ENCODE measurements at regions not wholly inside any gene's neighbourhood (a gene's known extent, or its start where the extent isn't known, plus 50 kb on each side); places are given as distances from the start of the nearest gene placed in this dataset.

GRCh38 chr2:118345465-118345864 lies 257.2 kb downstream of the INSIG2 start:
- Histone ChIP-seq H3K36me3 (no peaks in the 10 kb centered on the region), H3K4me3 (no peak overlapping the region), H3K4me1 (no peaks in the 10 kb centered on the region), H3K9me3 (no peaks in the 10 kb centered on the region), H3K27ac (no peak overlapping the region), H3K27me3 (no peaks in the 10 kb centered on the region)
- no peak for DNase-seq
- intact Hi-C loops (cut with DNase I; ENCODE audit: low total_unique reads) = no loop called here
- TF ChIP-seq CTCF (IDR thresholded peaks at IDR 0.05) = no peak

GRCh38 chr2:118340103-118340502 lies 251.8 kb downstream of the INSIG2 start:
- no peaks in the 10 kb centered on the region for H3K36me3 ChIP-seq
- no peak for DNase-seq
- intact Hi-C loops (cut with DNase I; ENCODE audit: low total_unique reads) = no loop called here
- no peak overlapping the region for H3K27ac ChIP-seq
- TF ChIP-seq CTCF (IDR thresholded peaks at IDR 0.05) = no peak
- no peak overlapping the region for H3K4me3 ChIP-seq
- H3K9me3 ChIP-seq = peaks cover 0 to 9% (median 0%) of the 10 kb centered on the region in 3 donors
- no peaks in the 10 kb centered on the region for H3K4me1 ChIP-seq
- no peaks in the 10 kb centered on the region for H3K27me3 ChIP-seq

- Histone ChIP-seq H3K9me3 (peaks cover 0 to 9% (median 0%) of the 10 kb centered on the region in 3 donors), H3K27ac (no peak overlapping the region), H3K4me1 (no peaks in the 10 kb centered on the region), H3K27me3 (no peaks in the 10 kb centered on the region), H3K36me3 (no peaks in the 10 kb centered on the region), H3K4me3 (no peak overlapping the region)
- no peak for DNase-seq
- no peak for TF ChIP-seq CTCF (IDR thresholded peaks at IDR 0.05)
- intact Hi-C loops (cut with DNase I; ENCODE audit: low total_unique reads) = no loop called here
These were observed 251.1 kb downstream of the INSIG2 start for GRCh38 chr2:118339386-118339785.

GRCh38 chr2:118333664-118334063 lies 245.4 kb downstream of the INSIG2 start:
- H3K27me3 ChIP-seq = no peaks in the 10 kb centered on the region
- DNase-seq = no peak
- H3K36me3 ChIP-seq = no peaks in the 10 kb centered on the region
- no peak overlapping the region for H3K4me3 ChIP-seq
- no peak overlapping the region for H3K27ac ChIP-seq
- H3K4me1 ChIP-seq = no peaks in the 10 kb centered on the region
- no peaks in the 10 kb centered on the region for H3K9me3 ChIP-seq
- no peak for TF ChIP-seq CTCF (IDR thresholded peaks at IDR 0.05)
- intact Hi-C loops (cut with DNase I; ENCODE audit: low total_unique reads) = no loop called here

- no peaks in the 10 kb centered on the region for H3K36me3 ChIP-seq
- H3K4me1 ChIP-seq = no peaks in the 10 kb centered on the region
- no peak overlapping the region for H3K4me3 ChIP-seq
- intact Hi-C loops (cut with DNase I; ENCODE audit: low total_unique reads) = no loop called here
- no peak for TF ChIP-seq CTCF (IDR thresholded peaks at IDR 0.05)
- DNase-seq = no peak
- H3K27me3 ChIP-seq = peaks cover 0 to 13% of the 10 kb centered on the region in 2 donors
- no peak overlapping the region for H3K27ac ChIP-seq
- H3K9me3 ChIP-seq = no peaks in the 10 kb centered on the region
These were observed 237.2 kb downstream of the INSIG2 start for GRCh38 chr2:118325321-118325955.

GRCh38 chr2:118322406-118322805 lies 234.1 kb downstream of the INSIG2 start:
- intact Hi-C loops (cut with DNase I; ENCODE audit: low total_unique reads) = no loop called here

More at GRCh38 chr2:118322406-118322805, 234.1 kb downstream of the INSIG2 start:
- no peak for DNase-seq
- Histone ChIP-seq H3K4me3 (no peak overlapping the region), H3K4me1 (no peaks in the 10 kb centered on the region), H3K27me3 (peaks cover 0 to 13% of the 10 kb centered on the region in 2 donors), H3K36me3 (no peaks in the 10 kb centered on the region), H3K9me3 (no peaks in the 10 kb centered on the region), H3K27ac (no peak overlapping the region)
- TF ChIP-seq CTCF (IDR thresholded peaks at IDR 0.05) = no peak

Data from tibial artery (tissue), 4 donors.